WTC11 (cell line): ENCODE measurements at regions not wholly inside any gene's neighbourhood (a gene's known extent, or its start where the extent isn't known, plus 50 kb on each side); places are given as distances from the start of the nearest gene placed in this dataset.

Experiments
- ATAC-seq: fragments of 200-7000 bp; cut with Tn5 transposase; 2 replicates; pipeline ENCODE4 v1.10.0; 2021; ENCODE audit warnings: mild to moderate bottlenecking, moderate library complexity
- CTCF ChIA-PET: fragments of 300-600 bp; sonication (Branson Sonifier 250); formaldehyde crosslinking; loops from one replicate; lab custom pipeline; 2021; ENCODE audit warnings: antibody characterized with exemption; lab: Charles Lee
- POLR2A ChIA-PET: fragments of 350-600 bp; sonication (Branson Sonifier 250); formaldehyde crosslinking; loops from one replicate; lab custom pipeline; 2021; ENCODE audit warnings: antibody characterized with exemption; lab: Charles Lee
- DNase-seq: peaks from one replicate; pipeline ENCODE4 v3.0.0; 2021; ENCODE audit warnings: low spot score
- H3K27ac Mint-ChIP-seq: 2 replicates; pipeline ENCODE4 v1.8.0; 2021; ENCODE audit warnings: mixed read lengths
- H3K27me3 Mint-ChIP-seq: 2 replicates; pipeline ENCODE4 v1.8.0; 2021; ENCODE audit warnings: low read depth, mild to moderate bottlenecking, moderate library complexity, mixed read lengths
- H3K36me3 Mint-ChIP-seq: 2 replicates; pipeline ENCODE4 v1.8.0; 2021; ENCODE audit warnings: mixed read lengths
- H3K4me1 Mint-ChIP-seq: 2 replicates; pipeline ENCODE4 v1.8.0; 2022; ENCODE audit warnings: mixed read lengths
- H3K4me3 Mint-ChIP-seq: 2 replicates; pipeline ENCODE4 v1.8.0; 2021; ENCODE audit warnings: mild to moderate bottlenecking, moderate library complexity, mixed read lengths
- H3K9me3 Mint-ChIP-seq: 2 replicates; pipeline ENCODE4 v1.8.0; 2021; ENCODE audit warnings: mixed read lengths
- ATF1 ChIP-seq: sonication (generic); formaldehyde crosslinking; IDR thresholded peaks from 2 replicates; pipeline ENCODE4 v1.8.1; 2023; ENCODE audit warnings: mild to moderate bottlenecking, moderate library complexity, missing genetic modification reagents
- EMX1 ChIP-seq: fragments of 250-450 bp; sonication (Bioruptor Pico); IDR thresholded peaks from 2 replicates; pipeline ENCODE4 v1.8.0; 2021; ENCODE audit warnings: mild to moderate bottlenecking
- ETV6 ChIP-seq: sonication (generic); formaldehyde crosslinking; IDR thresholded peaks from 2 replicates; pipeline ENCODE4 v1.8.1; 2022; ENCODE audit warnings: mild to moderate bottlenecking, missing genetic modification reagents
- NFATC4 ChIP-seq: fragments of 250-450 bp; sonication (Bioruptor Pico); IDR thresholded peaks from 2 replicates; pipeline ENCODE4 v1.9.0; 2021; ENCODE audit warnings: mild to moderate bottlenecking
- ZNF416 ChIP-seq: fragments of 250-450 bp; sonication (Bioruptor Pico); IDR thresholded peaks from 2 replicates; pipeline ENCODE4 v1.9.0; 2021; ENCODE audit warnings: mild to moderate bottlenecking, inconsistent platforms
- TF ChIP-seq, protein P1 (sequence below): sonication (generic); formaldehyde crosslinking; IDR thresholded peaks from 2 replicates; pipeline ENCODE4 v1.8.1; 2022; ENCODE audit warnings: mild to moderate bottlenecking, missing genetic modification reagents, moderate library complexity, borderline replicate concordance
- TF ChIP-seq, protein P2 (sequence below): sonication (generic); formaldehyde crosslinking; IDR thresholded peaks from 2 replicates; pipeline ENCODE4 v1.8.0; 2022; ENCODE audit warnings: missing genetic modification reagents
- TF ChIP-seq, protein P3 (sequence below): sonication (generic); formaldehyde crosslinking; conservative IDR thresholded peaks from 2 replicates; pipeline ENCODE4 v1.8.1; 2022; ENCODE audit warnings: mild to moderate bottlenecking, missing genetic modification reagents
- TF ChIP-seq, protein P4 (sequence below): sonication (generic); formaldehyde crosslinking; IDR thresholded peaks from 2 replicates; pipeline ENCODE4 v1.8.1; 2022; ENCODE audit warnings: missing genetic modification reagents, borderline replicate concordance
- TF ChIP-seq, protein P5 (sequence below): sonication (generic); formaldehyde crosslinking; IDR thresholded peaks from 2 replicates; pipeline ENCODE4 v1.8.0; 2022; ENCODE audit warnings: mild to moderate bottlenecking, missing genetic modification reagents
- TF ChIP-seq, protein P6 (sequence below): sonication (generic); formaldehyde crosslinking; IDR thresholded peaks from 2 replicates; pipeline ENCODE4 v1.8.0; 2023; ENCODE audit warnings: missing genetic modification reagents
- TF ChIP-seq, protein P7 (sequence below): sonication (generic); formaldehyde crosslinking; IDR thresholded peaks from 2 replicates; pipeline ENCODE4 v1.8.1; 2022; ENCODE audit warnings: mild to moderate bottlenecking, moderate library complexity, missing genetic modification reagents

DNA sequence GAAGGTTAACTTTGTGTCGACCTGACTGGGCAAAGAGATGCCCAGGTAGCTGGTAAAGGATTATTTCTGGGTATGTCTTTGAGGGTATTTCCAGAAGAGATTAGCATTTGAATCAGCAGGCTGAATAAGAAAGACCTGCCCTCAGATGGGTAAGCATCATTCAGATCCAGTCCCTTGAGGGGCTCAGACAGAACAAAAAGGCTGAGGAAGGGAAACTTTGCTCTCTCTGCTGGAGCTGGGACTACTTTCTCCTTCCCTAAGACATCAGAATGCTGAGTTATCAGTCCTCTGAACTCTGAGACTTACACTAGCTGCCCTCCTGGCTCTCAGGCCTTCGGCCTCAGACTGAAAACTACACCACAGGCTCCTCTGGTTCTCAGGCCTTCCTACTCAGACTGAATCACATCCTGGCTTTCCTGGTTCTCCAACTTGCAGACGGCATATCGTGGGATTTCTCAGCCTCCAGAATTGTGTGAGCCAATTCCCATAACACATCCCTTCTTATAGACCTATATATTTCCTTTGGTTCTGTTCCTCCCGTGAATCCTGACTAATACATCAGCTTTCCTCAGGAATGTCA lies 982.9 kb downstream of the TUSC7 start:
- peak; percentile 90 for ATAC-seq
- H3K36me3 Mint-ChIP-seq, result no peaks in the 10 kb centered on the region
- no peak overlapping the region for H3K4me3 Mint-ChIP-seq
- no peaks in the 10 kb centered on the region for H3K27me3 Mint-ChIP-seq
- ChIA-PET CTCF (no interaction called here), POLR2A (no interaction called here)
- H3K9me3 Mint-ChIP-seq, result no peaks in the 10 kb centered on the region
- peaks cover 48% of the 10 kb centered on the region for H3K4me1 Mint-ChIP-seq
- DNase-seq, result no peak
- peak overlapping the region; percentile 86 for H3K27ac Mint-ChIP-seq
- TF ChIP-seq, protein P1, sequence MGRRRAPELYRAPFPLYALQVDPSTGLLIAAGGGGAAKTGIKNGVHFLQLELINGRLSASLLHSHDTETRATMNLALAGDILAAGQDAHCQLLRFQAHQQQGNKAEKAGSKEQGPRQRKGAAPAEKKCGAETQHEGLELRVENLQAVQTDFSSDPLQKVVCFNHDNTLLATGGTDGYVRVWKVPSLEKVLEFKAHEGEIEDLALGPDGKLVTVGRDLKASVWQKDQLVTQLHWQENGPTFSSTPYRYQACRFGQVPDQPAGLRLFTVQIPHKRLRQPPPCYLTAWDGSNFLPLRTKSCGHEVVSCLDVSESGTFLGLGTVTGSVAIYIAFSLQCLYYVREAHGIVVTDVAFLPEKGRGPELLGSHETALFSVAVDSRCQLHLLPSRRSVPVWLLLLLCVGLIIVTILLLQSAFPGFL (CRISPR knock-in tag), result no peak
- peak; percentile 85 for TF ChIP-seq ZNF416 (CRISPR knock-in tag)
- no peak for TF ChIP-seq EMX1 (CRISPR knock-in tag)
- TF ChIP-seq, protein P2, sequence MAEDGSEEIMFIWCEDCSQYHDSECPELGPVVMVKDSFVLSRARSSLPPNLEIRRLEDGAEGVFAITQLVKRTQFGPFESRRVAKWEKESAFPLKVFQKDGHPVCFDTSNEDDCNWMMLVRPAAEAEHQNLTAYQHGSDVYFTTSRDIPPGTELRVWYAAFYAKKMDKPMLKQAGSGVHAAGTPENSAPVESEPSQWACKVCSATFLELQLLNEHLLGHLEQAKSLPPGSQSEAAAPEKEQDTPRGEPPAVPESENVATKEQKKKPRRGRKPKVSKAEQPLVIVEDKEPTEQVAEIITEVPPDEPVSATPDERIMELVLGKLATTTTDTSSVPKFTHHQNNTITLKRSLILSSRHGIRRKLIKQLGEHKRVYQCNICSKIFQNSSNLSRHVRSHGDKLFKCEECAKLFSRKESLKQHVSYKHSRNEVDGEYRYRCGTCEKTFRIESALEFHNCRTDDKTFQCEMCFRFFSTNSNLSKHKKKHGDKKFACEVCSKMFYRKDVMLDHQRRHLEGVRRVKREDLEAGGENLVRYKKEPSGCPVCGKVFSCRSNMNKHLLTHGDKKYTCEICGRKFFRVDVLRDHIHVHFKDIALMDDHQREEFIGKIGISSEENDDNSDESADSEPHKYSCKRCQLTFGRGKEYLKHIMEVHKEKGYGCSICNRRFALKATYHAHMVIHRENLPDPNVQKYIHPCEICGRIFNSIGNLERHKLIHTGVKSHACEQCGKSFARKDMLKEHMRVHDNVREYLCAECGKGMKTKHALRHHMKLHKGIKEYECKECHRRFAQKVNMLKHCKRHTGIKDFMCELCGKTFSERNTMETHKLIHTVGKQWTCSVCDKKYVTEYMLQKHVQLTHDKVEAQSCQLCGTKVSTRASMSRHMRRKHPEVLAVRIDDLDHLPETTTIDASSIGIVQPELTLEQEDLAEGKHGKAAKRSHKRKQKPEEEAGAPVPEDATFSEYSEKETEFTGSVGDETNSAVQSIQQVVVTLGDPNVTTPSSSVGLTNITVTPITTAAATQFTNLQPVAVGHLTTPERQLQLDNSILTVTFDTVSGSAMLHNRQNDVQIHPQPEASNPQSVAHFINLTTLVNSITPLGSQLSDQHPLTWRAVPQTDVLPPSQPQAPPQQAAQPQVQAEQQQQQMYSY (CRISPR knock-in tag), result no peak
- TF ChIP-seq, all 79 proteins: peak for 1

DNA sequence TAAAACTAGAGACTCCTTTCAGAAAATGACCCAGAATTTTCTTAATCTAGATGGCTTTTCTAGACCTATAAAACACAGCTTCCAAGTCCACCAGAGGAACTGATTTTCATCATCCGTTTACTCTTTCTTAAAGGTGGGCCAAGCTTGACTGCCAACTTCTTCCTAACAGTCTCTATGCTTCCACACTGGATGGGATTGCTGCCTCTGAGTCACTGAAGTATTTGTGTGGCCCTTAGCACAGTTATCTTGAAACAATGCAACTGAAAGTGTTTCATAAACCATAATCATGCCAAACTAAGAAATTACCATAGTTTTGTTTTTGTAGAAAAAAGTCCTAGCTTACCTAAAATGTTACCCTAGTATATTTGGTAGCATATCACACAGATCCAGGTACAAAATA lies 985.7 kb downstream of the TUSC7 start:
- CTCF ChIA-PET, result no interaction called here

DNA sequence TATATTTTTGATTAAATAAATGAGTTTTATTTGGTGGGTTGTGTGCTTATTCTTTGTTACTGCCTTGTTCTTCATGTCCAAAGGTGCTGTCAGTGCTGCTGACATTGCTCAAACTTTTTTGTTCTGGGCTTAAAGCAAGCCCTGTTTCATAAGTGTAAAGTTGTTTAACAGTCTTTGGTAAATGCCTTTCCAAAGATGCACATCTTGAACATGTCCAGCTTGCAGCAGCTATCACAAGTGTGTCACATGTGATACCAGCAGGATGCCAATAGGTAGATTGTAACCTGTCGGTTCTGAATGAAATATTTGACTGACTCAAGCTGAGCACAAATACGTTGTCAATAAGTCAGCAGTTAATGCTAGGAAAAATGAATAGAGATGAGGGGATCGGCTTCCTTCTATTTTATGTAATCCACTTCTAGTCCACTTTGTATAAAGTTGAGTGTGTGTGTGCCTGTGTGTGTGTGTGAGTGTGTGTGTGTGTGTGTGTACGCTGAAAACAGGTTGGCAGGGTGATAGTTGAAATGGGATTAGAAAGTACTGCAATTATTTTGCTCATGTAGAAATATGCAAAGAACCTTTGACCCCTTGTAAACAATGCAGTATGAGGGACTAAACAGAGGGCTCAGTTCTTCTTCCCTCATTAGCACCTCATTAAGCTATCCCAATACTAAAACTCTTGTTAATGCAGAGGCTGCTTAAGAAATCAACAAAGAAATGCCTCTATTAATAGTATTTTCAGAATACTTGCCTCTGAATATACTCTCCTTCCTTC lies 986.5 kb downstream of the TUSC7 start:
- Mint-ChIP-seq H3K4me3 (no peak overlapping the region), H3K9me3 (no peaks in the 10 kb centered on the region), H3K27me3 (no peaks in the 10 kb centered on the region), H3K27ac (no peak overlapping the region), H3K36me3 (no peaks in the 10 kb centered on the region), H3K4me1 (peaks cover 39% of the 10 kb centered on the region)
- CTCF ChIA-PET, result no interaction called here
- no peak for DNase-seq
- ATAC-seq, result no peak
- POLR2A ChIA-PET, result no interaction called here
- TF ChIP-seq NFATC4 (no peak), ETV6 (CRISPR knock-in tag) (no peak), ATF1 (CRISPR knock-in tag) (no peak)
- TF ChIP-seq, protein P3, sequence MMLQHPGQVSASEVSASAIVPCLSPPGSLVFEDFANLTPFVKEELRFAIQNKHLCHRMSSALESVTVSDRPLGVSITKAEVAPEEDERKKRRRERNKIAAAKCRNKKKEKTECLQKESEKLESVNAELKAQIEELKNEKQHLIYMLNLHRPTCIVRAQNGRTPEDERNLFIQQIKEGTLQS, result no peak
- TF ChIP-seq, protein P4, sequence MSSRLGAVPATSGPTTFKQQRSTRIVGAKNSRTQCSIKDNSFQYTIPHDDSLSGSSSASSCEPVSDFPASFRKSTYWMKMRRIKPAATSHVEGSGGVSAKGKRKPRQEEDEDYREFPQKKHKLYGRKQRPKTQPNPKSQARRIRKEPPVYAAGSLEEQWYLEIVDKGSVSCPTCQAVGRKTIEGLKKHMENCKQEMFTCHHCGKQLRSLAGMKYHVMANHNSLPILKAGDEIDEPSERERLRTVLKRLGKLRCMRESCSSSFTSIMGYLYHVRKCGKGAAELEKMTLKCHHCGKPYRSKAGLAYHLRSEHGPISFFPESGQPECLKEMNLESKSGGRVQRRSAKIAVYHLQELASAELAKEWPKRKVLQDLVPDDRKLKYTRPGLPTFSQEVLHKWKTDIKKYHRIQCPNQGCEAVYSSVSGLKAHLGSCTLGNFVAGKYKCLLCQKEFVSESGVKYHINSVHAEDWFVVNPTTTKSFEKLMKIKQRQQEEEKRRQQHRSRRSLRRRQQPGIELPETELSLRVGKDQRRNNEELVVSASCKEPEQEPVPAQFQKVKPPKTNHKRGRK (CRISPR knock-in tag), result no peak
- TF ChIP-seq, protein P5, sequence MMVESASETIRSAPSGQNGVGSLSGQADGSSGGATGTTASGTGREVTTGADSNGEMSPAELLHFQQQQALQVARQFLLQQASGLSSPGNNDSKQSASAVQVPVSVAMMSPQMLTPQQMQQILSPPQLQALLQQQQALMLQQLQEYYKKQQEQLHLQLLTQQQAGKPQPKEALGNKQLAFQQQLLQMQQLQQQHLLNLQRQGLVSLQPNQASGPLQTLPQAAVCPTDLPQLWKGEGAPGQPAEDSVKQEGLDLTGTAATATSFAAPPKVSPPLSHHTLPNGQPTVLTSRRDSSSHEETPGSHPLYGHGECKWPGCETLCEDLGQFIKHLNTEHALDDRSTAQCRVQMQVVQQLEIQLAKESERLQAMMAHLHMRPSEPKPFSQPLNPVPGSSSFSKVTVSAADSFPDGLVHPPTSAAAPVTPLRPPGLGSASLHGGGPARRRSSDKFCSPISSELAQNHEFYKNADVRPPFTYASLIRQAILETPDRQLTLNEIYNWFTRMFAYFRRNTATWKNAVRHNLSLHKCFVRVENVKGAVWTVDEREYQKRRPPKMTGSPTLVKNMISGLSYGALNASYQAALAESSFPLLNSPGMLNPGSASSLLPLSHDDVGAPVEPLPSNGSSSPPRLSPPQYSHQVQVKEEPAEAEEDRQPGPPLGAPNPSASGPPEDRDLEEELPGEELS, result no peak
- TF ChIP-seq, protein P2 (CRISPR knock-in tag), result no peak
- TF ChIP-seq, protein P6, sequence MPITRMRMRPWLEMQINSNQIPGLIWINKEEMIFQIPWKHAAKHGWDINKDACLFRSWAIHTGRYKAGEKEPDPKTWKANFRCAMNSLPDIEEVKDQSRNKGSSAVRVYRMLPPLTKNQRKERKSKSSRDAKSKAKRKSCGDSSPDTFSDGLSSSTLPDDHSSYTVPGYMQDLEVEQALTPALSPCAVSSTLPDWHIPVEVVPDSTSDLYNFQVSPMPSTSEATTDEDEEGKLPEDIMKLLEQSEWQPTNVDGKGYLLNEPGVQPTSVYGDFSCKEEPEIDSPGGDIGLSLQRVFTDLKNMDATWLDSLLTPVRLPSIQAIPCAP (CRISPR knock-in tag), result no peak

More for the DNA sequence above, 985.7 kb downstream of the TUSC7 start:
- Mint-ChIP-seq H3K36me3 (no peaks in the 10 kb centered on the region), H3K27me3 (no peaks in the 10 kb centered on the region), H3K4me3 (no peak overlapping the region), H3K9me3 (no peaks in the 10 kb centered on the region), H3K4me1 (peaks cover 39% of the 10 kb centered on the region), H3K27ac (no peak overlapping the region)
- POLR2A ChIA-PET, result no interaction called here
- ATAC-seq (no peak), DNase-seq (no peak)
- TF ChIP-seq, protein P7, sequence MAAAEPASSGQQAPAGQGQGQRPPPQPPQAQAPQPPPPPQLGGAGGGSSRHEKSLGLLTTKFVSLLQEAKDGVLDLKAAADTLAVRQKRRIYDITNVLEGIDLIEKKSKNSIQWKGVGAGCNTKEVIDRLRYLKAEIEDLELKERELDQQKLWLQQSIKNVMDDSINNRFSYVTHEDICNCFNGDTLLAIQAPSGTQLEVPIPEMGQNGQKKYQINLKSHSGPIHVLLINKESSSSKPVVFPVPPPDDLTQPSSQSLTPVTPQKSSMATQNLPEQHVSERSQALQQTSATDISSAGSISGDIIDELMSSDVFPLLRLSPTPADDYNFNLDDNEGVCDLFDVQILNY, result no peak
